HG03469 (cell line): ENCODE measurements at regions not wholly inside any gene's neighbourhood (a gene's known extent, or its start where the extent isn't known, plus 50 kb on each side); places are given as distances from the start of the nearest gene placed in this dataset.

Experiments
- ATAC-seq: cut with Tn5 transposase; IDR thresholded peaks from one replicate; pipeline ENCODE4 v1.9.1; 2021; ENCODE audit warnings: mild to moderate bottlenecking, moderate library complexity, moderate number of reproducible peaks; ENCODE audit not compliant: unreplicated experiment

DNA sequence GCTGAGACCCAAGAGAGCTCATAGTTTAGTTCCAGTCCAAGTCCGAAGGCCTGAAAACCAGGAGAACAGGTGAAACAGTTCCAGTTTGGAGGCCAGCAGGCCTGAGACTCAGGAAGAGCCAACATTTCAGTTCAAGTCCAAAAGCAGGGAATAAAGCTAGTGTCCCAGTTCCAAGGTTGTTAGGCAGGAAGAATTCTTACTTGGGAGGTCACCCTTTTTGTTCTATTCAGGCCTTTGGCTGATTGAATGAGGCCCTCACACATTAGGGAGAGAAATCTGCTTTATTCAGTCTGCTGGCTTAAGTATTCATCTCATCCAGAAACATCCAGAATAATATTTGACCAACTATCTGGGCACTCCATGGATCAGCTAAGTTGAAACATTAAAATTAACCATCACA lies 294.6 kb downstream of the PCNX1 start:
- no peak for ATAC-seq

- no peak for ATAC-seq
Measured at GRCh38 chr14:71202881-71203280, 295.6 kb downstream of the PCNX1 start.

GRCh38 chr14:71203306-71203705 lies 296.0 kb downstream of the PCNX1 start:
- ATAC-seq, result no peak

DNA sequence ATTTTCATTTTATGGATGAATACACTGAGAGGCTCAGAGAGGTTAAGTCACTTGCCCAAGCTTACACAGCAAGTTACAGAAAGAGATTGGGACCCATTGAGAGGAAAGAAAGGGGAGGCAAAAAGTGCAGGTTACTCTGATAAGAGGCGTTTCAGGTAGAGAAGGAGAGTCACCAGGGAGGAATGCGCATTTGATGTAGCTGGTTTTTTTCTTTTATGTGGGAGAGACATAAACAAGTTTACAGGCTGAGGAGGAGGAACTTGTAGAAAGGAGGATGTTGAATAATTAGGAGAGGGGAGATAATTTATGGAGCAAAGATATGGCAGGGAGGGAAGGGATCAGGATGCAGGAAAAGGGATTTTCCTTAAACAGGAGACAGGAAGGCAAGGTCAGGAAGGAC lies 297.0 kb downstream of the PCNX1 start:
- ATAC-seq, result no peak

- ATAC-seq, result no peak
Measured at GRCh38 chr14:71204768-71205167, 297.5 kb downstream of the PCNX1 start.

DNA sequence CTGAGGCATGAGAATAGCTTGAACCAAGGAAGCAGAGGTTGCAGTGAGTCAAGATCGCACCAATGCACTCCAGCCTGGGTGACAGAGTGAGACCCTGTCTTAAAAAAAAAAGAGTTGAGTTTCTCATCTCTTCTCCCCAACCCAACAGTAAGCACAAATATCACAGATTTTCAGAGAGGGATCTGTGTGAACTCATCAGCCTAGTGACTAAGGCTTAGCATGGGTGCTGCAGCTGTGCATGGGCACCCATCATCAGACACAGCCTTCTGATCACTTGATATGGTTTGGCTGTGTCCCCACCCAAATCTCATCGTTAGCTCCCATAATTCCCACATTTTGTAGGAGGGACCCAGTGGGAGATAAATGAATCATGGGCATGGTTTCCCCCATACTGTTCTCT lies 298.9 kb downstream of the PCNX1 start:
- no peak for ATAC-seq

- no peak for ATAC-seq
Measured at GRCh38 chr14:71206766-71207371, 299.6 kb downstream of the PCNX1 start.

GRCh38 chr14:71208702-71209357 lies 301.6 kb downstream of the PCNX1 start:
- no peak for ATAC-seq

- ATAC-seq, result no peak
Measured at GRCh38 chr14:71209888-71210287, 302.6 kb downstream of the PCNX1 start.

DNA sequence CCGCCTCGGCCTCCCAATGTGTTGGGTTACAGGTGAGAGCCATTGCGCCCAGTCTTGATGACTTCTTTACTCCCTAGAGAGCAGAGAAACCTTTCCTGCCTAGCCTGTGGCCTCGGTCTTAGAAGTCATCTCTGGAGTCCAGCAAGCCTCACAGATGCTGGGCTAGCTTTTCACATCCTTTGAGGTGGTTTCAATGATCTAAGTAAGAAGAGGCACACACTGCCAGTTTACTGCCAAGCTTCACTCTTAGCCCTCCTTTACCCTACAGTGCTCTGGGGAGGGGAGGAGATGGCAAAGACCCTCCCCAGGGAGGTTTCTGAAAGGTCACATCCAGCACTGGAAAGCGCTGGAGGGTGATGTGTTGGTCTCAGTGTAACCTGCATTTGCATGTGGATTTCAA lies 304.8 kb downstream of the PCNX1 start:
- ATAC-seq, result no peak

DNA sequence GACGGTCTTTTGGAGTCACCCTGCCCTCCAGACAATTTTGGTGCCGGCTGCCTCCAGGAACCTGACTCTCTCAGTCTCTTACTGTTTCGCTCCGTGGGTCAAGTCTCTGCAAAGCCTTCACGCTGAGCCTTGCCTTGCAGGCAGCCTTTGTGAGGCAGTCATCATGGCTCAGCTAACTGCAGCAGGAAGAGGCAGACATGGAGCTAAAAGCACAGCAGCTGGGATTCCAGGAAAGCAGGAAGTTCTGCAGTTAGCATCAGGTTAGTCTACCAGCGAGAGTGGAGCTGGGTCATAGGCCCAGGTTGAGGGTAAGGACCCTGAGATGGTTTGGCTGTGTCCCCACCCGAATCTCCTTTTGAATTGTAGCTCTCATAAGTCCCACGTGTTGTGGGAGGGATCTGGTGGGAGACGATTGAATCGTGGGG lies 305.4 kb downstream of the PCNX1 start:
- ATAC-seq, result no peak

- no peak for ATAC-seq
Measured at GRCh38 chr14:71214241-71214640, 307.0 kb downstream of the PCNX1 start.

DNA sequence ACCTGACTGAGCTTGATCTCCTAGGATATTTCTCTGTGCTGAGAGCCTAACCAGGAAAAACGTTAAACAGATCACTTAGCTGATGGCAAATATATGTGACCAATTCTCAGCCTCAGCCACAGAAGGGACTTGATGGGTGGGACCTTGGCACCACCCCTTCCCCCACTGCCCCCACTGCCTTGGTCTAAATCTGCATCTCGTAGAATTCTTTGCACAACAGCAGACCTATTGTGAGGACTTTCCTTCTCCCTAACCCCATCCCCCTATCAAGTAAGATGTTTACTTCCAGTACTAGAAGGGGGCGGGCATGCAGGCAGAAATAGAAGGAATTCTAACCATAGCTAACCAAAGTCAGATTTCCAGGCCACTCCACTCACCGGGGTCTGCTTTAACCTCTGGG lies 313.2 kb downstream of the PCNX1 start:
- no peak for ATAC-seq

DNA sequence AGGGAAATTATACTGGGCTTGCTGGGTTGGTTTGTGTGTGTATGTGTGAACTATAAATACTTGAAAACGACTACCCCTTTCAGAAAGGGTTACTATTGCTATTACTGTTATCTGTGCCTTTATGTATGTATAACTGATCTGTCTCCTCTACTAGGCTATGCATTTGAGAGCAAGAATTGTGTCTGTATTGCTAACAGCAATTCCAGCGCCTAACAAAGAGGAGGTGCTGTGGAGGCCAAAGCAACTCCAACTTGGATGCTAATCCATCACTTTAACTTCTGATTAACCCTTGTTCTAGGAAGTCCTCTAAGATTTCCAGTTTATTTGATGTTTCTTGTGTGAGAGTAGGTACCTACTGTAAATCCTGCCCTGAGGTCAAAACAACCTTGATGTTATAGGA lies 313.9 kb downstream of the PCNX1 start:
- no peak for ATAC-seq

- no peak for ATAC-seq
Measured at GRCh38 chr14:71225113-71225512, 317.9 kb downstream of the PCNX1 start.

DNA sequence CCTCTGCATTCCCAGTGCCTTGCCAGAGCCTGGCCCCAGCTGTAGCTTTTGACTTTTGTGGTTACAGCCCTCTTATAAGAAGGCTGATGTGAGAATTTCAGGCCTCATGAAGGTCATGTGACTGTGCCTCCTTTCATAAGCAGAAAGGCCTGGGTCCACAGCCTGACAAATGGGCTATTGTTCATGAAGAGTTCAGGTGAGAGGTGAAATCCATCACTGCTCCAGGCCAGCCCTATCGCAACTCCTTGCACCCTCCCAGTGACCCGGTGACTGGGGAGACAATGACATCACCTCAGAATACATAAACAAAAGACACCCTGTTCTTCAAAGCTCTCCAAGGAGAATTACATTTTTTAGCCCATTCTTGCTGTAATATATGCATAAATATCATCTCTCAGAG lies 321.5 kb downstream of the PCNX1 start:
- no peak for ATAC-seq

DNA sequence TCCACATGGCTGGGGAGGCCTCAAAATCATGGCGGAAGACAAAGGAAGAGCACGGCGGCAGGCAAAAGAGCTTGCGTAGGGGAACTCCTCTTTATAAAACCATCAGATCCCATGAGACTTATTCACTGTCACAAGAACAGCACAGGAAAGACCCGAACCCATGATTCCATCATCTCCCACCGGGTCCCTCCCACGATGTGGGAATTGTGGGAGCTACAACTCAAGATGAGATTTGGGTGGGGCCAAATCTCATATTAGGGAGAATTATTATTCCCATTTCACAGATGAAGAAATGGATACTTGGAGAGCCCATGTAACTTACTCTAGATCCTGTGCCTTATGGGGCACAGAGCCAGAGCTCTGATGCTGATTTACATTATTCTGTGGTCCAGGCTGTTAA lies 322.6 kb downstream of the PCNX1 start:
- ATAC-seq, result no peak

GRCh38 chr14:71230897-71231296 lies 323.6 kb downstream of the PCNX1 start:
- ATAC-seq, result no peak

- no peak for ATAC-seq
Measured at GRCh38 chr14:71231521-71232393, 324.5 kb downstream of the PCNX1 start.

DNA sequence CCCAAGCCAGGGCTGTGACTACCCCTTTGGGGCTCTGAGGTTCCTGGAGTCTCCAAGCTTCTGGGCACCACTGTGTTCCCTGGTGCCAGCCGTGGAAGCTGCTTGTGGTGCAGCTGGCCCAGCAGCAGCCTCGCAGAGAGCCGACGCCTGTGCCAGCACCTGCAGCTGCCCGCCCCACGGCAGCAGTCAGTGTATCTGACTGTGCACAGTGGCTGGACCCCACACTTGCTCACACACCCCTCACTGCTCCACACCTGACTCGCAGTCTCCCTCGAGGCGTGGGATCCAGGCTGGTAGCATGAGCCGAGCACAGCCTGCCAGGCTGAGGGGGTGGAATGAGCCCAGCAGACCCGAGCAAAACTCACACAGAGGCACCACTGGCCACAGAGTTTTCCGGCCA lies 325.2 kb downstream of the PCNX1 start:
- no peak for ATAC-seq

GRCh38 chr14:71235875-71236274 lies 328.6 kb downstream of the PCNX1 start:
- no peak for ATAC-seq

- ATAC-seq, result no peak
Measured at GRCh38 chr14:71236487-71236886, 329.2 kb downstream of the PCNX1 start.
